Adrenal gland (tissue), 5 donors: ENCODE measurements at regions not wholly inside any gene's neighbourhood (a gene's known extent, or its start where the extent isn't known, plus 50 kb on each side); places are given as distances from the start of the nearest gene placed in this dataset.

Source experiments
- POLR2A ChIP-seq, 2 donors: fragments of 450-650 bp; IDR thresholded peaks; one replicate each; pipeline ENCODE4 v1.6.1; 2017; ENCODE audit warnings: antibody characterized with exemption in 2 of 2, mild to moderate bottlenecking in 2 of 2, moderate library complexity in 1 of 2
- TF ChIP-seq, protein P1 (sequence below), 6 experiments: fragments of 450-650 bp in 4 of 6; fragments of 200-600 bp in 2 of 6; sonication (generic) in 1 of 6; IDR thresholded peaks; 1 replicate in 5 of 6; 2 replicates in 1 of 6; pipeline versions ENCODE4 v1.5.1 to v1.8.0; 2016 to 2021; ENCODE audit warnings: antibody characterized with exemption in 6 of 6, mild to moderate bottlenecking in 2 of 6, moderate library complexity in 1 of 6
- donor health status: DM: no; HTN: no; CAD: no.

DNA sequence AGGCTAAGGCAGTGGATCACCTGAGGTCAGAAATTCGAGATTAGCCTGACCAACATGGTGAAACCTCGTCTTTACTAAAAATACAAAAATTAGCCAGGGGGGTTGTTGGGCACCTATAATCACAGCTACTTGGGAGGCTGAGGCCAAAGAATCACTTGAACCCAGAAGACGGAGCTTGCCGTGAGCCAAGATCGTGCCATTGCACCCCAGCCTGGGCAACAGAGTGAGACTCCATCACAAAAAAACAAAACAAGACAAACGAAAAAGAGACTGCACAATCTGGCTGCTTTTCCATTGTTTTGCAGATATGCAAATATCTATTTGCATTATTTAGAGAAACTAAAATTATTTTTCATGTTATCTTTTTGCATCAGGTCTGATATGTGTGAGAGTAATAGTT, 83.6 kb downstream of the ZNF486 start:
- TF ChIP-seq, protein P1, sequence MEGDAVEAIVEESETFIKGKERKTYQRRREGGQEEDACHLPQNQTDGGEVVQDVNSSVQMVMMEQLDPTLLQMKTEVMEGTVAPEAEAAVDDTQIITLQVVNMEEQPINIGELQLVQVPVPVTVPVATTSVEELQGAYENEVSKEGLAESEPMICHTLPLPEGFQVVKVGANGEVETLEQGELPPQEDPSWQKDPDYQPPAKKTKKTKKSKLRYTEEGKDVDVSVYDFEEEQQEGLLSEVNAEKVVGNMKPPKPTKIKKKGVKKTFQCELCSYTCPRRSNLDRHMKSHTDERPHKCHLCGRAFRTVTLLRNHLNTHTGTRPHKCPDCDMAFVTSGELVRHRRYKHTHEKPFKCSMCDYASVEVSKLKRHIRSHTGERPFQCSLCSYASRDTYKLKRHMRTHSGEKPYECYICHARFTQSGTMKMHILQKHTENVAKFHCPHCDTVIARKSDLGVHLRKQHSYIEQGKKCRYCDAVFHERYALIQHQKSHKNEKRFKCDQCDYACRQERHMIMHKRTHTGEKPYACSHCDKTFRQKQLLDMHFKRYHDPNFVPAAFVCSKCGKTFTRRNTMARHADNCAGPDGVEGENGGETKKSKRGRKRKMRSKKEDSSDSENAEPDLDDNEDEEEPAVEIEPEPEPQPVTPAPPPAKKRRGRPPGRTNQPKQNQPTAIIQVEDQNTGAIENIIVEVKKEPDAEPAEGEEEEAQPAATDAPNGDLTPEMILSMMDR (IDR thresholded peaks at IDR 0.05): no peak
- no peak for TF ChIP-seq POLR2A (IDR thresholded peaks at IDR 0.05)
